ENCODE measurements at regions not wholly inside any gene's neighbourhood (a gene's known extent, or its start where the extent isn't known, plus 50 kb on each side); places are given as distances from the start of the nearest gene placed in this dataset.

DNA sequence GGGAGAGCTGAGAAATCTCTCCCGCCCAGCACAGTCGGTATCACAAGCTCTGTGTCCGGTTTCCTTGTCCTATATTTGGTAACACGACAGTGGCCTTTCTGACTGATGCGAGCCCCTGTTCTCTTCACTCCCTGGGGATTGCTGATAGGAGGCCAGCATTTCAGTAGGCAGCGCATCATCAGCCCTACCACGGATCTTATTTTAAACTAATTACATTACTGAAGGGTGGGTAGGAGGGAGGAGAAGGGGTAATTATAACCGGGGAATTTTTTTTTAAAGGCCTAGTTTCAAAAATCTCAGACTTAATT lies 125.6 kb upstream of the LGALSL start:
- FAIRE-seq: no peak
- H3K79me1 ChIP-seq (ENCODE audit: low read depth, low read length): no peaks in the 10 kb centered on the region

More for the DNA sequence above, 125.6 kb upstream of the LGALSL start:
- H4K20me1 ChIP-seq (replicated peaks in 1 of 2; ENCODE audit: control insufficient read depth in 1 of 2, insufficient read depth in 2 of 2, low read length in 2 of 2): no peaks in the 10 kb centered on the region
- no peaks in the 10 kb centered on the region for H3K79me2 ChIP-seq (ENCODE audit: control insufficient read depth in 1 of 2, insufficient read depth in 2 of 2, low read length in 2 of 2)
- H3K4me3 ChIP-seq (ENCODE audit: extremely low read depth in 1 of 4, insufficient read depth in 2 of 4, low read depth in 3 of 4, low read length in 4 of 4): no peak overlapping the region
- no peak overlapping the region for H3K27ac ChIP-seq (ENCODE audit: low read depth, low read length)
- no peak overlapping the region for H3K4me2 ChIP-seq (ENCODE audit: insufficient read depth in 1 of 2, low read depth in 2 of 2, low read length in 2 of 2)
- no peaks in the 10 kb centered on the region; the same call in 1 of the 2 replicates for H3K23me2 ChIP-seq (ENCODE audit: low read depth, low read length)
- H2BK20ac ChIP-seq (ENCODE audit: low read length): no peak overlapping the region
- no peak overlapping the region for H3K56ac ChIP-seq (replicated peaks; ENCODE audit: insufficient read length, low read depth, low read length)
- CTCF ChIA-PET (ENCODE audit: partially characterized antibody): interaction anchor here (0.6 to 8.7 kb wide), 28 partner anchors 10 to 587 kb away, joined by 3 to 214 read pairs (median 4); partner anchors contain the start of gene AFTPH
- no peak overlapping the region for H3K9ac ChIP-seq (replicated peaks in 1 of 4; ENCODE audit: extremely low read depth in 1 of 4, low read depth in 3 of 4, low read length in 3 of 4)
- no peak overlapping the region for H2BK12ac ChIP-seq (ENCODE audit: low read depth, low read length)
- H3K14ac ChIP-seq (ENCODE audit: insufficient read length): no peak overlapping the region
- no peak overlapping the region for H4K8ac ChIP-seq (ENCODE audit: extremely low read depth, insufficient read depth, low read length)
- H2BK15ac ChIP-seq (ENCODE audit: low read length): no peak overlapping the region
- peak overlapping the region; percentile 10; the same call in 1 of the 2 replicates for H2BK5ac ChIP-seq (ENCODE audit: low read depth, low read length)
- WGBS, 2 experiments (ENCODE audit: extremely low coverage in 1 of 2, insufficient coverage in 1 of 2, insufficient read length in 1 of 2, insufficient replicate concordance in 2 of 2, low coverage in 1 of 2, low lambda C conversion rate in 2 of 2, missing lambda C conversion rate in 1 of 2): 71% methylated on average over 8 of the region's 8 CpGs; no CpG with 5 or more reads in 1 of the 2 experiments
- H4K5ac ChIP-seq (ENCODE audit: insufficient read length, low read depth, low read length): no peak overlapping the region
- no peaks in the 10 kb centered on the region for H3K27me3 ChIP-seq (replicated peaks in 1 of 4; ENCODE audit: control insufficient read depth in 3 of 4, extremely low read depth in 1 of 4, insufficient read depth in 3 of 4, low read length in 3 of 4)
- H2BK120ac ChIP-seq (replicated peaks; ENCODE audit: low read depth, low read length): no peak overlapping the region
- no peak overlapping the region for H3K4ac ChIP-seq (replicated peaks; ENCODE audit: insufficient read length, low read depth, low read length)
- H3K36me3 ChIP-seq (ENCODE audit: control insufficient read depth in 2 of 4, insufficient read depth in 4 of 4, low read length in 3 of 4): no peaks in the 10 kb centered on the region
- DNase-seq (ENCODE audit: low read depth in 1 of 2, low spot score in 2 of 2): no peak
- no peak overlapping the region for H2AK5ac ChIP-seq (ENCODE audit: low read depth, low read length)
- peaks cover 3 to 21% (median 11%) of the 10 kb centered on the region in 4 experiments; a peak in 6 of 7 replicates for H3K4me1 ChIP-seq (replicated peaks in 1 of 4; ENCODE audit: control insufficient read depth in 3 of 4, insufficient read depth in 4 of 4, low read length in 3 of 4)
- no peak overlapping the region for H4K91ac ChIP-seq (replicated peaks; ENCODE audit: insufficient read length, low read length)
- H2AFZ ChIP-seq (ENCODE audit: low read length): no peak overlapping the region
- no peak overlapping the region for H3K18ac ChIP-seq (ENCODE audit: extremely low read depth, low read length)
- TF ChIP-seq RNF2 (IDR thresholded peaks at IDR 0.05; ENCODE audit: borderline replicate concordance, low read depth, low read length, missing control alignments, poor library complexity, severe bottlenecking) (no peak), GTF2F1 (IDR thresholded peaks at IDR 0.05; ENCODE audit: borderline replicate concordance, low read depth, low read length) (no peak), SIN3A (conservative IDR thresholded peaks at IDR 0.05 in 1 of 2, IDR thresholded peaks at IDR 0.05 in 1 of 2; ENCODE audit: low read depth in 1 of 2, low read length in 2 of 2) (no peak), RFX5 (IDR thresholded peaks at IDR 0.05; ENCODE audit: borderline replicate concordance, low read depth, low read length) (no peak), POLR2AphosphoS5 (IDR thresholded peaks at IDR 0.05; ENCODE audit: low read depth, low read length) (no peak), TAF1 (IDR thresholded peaks at IDR 0.05; ENCODE audit: low read depth, low read length) (no peak), SAP30 (IDR thresholded peaks at IDR 0.05; ENCODE audit: insufficient read depth, insufficient replicate concordance, low read length) (no peak), POLR2A (IDR thresholded peaks at IDR 0.05; ENCODE audit: control extremely low read depth in 1 of 2, low read depth in 2 of 2, low read length in 2 of 2) (no peak)
- TF ChIP-seq, protein P1, sequence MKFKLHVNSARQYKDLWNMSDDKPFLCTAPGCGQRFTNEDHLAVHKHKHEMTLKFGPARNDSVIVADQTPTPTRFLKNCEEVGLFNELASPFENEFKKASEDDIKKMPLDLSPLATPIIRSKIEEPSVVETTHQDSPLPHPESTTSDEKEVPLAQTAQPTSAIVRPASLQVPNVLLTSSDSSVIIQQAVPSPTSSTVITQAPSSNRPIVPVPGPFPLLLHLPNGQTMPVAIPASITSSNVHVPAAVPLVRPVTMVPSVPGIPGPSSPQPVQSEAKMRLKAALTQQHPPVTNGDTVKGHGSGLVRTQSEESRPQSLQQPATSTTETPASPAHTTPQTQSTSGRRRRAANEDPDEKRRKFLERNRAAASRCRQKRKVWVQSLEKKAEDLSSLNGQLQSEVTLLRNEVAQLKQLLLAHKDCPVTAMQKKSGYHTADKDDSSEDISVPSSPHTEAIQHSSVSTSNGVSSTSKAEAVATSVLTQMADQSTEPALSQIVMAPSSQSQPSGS (IDR thresholded peaks at IDR 0.05; ENCODE audit: low read length): no peak
- H3K23ac ChIP-seq (ENCODE audit: insufficient read length): no peak overlapping the region
- POLR2A ChIA-PET (ENCODE audit: partially characterized antibody): interaction anchor here (0.5 to 1.8 kb wide), 6 partner anchors 16 to 278 kb away, joined by 3 to 7 read pairs (median 3); no protein-coding TSS in a partner anchor
- no peaks in the 10 kb centered on the region for H3K9me3 ChIP-seq (ENCODE audit: insufficient read depth in 2 of 2, low read depth in 1 of 2, low read length in 1 of 2)

Measured in H1 (cell line).